A673 (cell line): ENCODE measurements at regions not wholly inside any gene's neighbourhood (a gene's known extent, or its start where the extent isn't known, plus 50 kb on each side); places are given as distances from the start of the nearest gene placed in this dataset.

Experiments used
- EZH2 ChIP-seq: fragments of 200-600 bp; sonication (generic); IDR thresholded peaks from 2 replicates; pipeline ENCODE4 v1.6.1; 2017; ENCODE audit warnings: borderline replicate concordance, low read depth, mild to moderate bottlenecking, mixed read lengths, antibody characterized with exemption, low read length; ENCODE audit not compliant: poor library complexity, severe bottlenecking
- TF ChIP-seq, protein P1 (sequence below): fragments of 300-800, 200-600 bp; sonication (generic); conservative IDR thresholded peaks from 2 replicates; pipeline ENCODE4 v1.5.1; 2017; ENCODE audit warnings: low read depth, mild to moderate bottlenecking, antibody characterized with exemption, low read length, moderate library complexity, mixed read lengths

DNA sequence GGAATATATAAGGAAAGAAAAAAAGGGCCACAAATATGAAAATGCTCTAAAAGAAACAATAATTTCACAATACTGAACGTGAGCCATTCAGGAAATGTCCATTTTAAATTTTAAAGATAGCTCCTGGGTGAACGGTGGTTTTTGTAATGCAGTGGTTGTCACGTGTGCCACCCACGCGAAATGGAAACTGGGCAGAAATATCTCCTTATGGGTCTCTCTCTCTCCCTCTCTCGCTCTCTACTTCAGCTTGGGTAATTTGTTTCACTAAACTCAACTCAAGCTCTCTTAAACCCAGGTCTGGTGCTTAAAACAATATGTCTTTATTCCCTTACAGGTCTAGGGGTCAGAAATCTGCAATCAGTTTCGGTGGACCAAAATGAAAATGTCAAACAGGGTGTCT is 150.8 kb downstream of the OR2B2 start:
- TF ChIP-seq, protein P1, sequence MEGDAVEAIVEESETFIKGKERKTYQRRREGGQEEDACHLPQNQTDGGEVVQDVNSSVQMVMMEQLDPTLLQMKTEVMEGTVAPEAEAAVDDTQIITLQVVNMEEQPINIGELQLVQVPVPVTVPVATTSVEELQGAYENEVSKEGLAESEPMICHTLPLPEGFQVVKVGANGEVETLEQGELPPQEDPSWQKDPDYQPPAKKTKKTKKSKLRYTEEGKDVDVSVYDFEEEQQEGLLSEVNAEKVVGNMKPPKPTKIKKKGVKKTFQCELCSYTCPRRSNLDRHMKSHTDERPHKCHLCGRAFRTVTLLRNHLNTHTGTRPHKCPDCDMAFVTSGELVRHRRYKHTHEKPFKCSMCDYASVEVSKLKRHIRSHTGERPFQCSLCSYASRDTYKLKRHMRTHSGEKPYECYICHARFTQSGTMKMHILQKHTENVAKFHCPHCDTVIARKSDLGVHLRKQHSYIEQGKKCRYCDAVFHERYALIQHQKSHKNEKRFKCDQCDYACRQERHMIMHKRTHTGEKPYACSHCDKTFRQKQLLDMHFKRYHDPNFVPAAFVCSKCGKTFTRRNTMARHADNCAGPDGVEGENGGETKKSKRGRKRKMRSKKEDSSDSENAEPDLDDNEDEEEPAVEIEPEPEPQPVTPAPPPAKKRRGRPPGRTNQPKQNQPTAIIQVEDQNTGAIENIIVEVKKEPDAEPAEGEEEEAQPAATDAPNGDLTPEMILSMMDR: no peak
- no peak for TF ChIP-seq EZH2
